Ascending aorta (tissue), 2 donors: ENCODE measurements at regions not wholly inside any gene's neighbourhood (a gene's known extent, or its start where the extent isn't known, plus 50 kb on each side); places are given as distances from the start of the nearest gene placed in this dataset.

Source experiments
- DNase-seq, 2 donors: peaks; one replicate each; pipeline ENCODE4 v3.0.0-alpha.2; 2019; ENCODE audit warnings: low spot score in 2 of 2
- H3K27ac ChIP-seq, 2 donors: fragments of 200-600 bp; sonication (generic); one replicate each; pipeline ENCODE4 v1.5.1; 2016 to 2017; ENCODE audit warnings: mild to moderate bottlenecking in 1 of 2
- H3K27me3 ChIP-seq: fragments of 200-600 bp; sonication (generic); one replicate; pipeline ENCODE4 v1.5.1; 2017
- H3K36me3 ChIP-seq, 2 donors: fragments of 200-600 bp; sonication (generic); one replicate each; pipeline ENCODE4 v1.5.1; 2016
- H3K4me1 ChIP-seq, 2 donors: fragments of 200-600 bp; sonication (generic); one replicate each; pipeline ENCODE4 v1.5.1; 2016 to 2017; ENCODE audit warnings: mild to moderate bottlenecking in 1 of 2
- H3K4me3 ChIP-seq, 2 donors: fragments of 200-600 bp; sonication (generic); one replicate each; pipeline ENCODE4 v1.5.1; 2016 to 2017; ENCODE audit warnings: mild to moderate bottlenecking in 1 of 2
- H3K9me3 ChIP-seq, 2 donors: fragments of 200-600 bp; sonication (generic); one replicate each; pipeline ENCODE4 v1.5.1; 2016
- intact Hi-C: fragments of 100-400 bp; cut with DNase I; formaldehyde crosslinking; loops from one replicate; pipeline ENCODE4 v1.15.1; 2023
- TF ChIP-seq, protein P1 (sequence below), 3 experiments: fragments of 200-600 bp in 2 of 3; fragments of 450-650 bp in 1 of 3; sonication (generic) in 2 of 3; IDR thresholded peaks; one replicate each; pipeline ENCODE4 v1.5.1; 2016 to 2019; ENCODE audit warnings: antibody characterized with exemption in 3 of 3, mild to moderate bottlenecking in 1 of 3, moderate library complexity in 1 of 3

DNA sequence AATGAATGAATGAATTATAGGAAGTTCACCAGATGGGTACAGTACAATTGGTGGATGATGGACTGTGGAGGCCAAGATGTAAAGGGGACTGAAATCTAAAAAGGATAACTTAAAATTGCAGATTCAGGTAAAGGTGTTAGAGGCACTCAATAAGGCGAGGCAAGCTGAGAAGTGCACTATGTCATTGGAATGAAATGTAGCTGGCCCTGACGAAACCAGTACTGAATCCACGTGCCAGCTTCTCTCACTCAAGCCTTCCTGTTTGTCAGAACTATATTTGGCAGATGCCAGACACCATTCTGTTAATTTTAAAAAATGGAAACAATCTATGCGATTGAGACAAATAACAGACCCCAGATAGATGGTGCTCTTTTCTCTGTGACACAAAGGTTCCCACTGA, 1039.1 kb upstream of the TENM3 start:
- no peaks in the 10 kb centered on the region for H3K4me1 ChIP-seq
- no peaks in the 10 kb centered on the region for H3K9me3 ChIP-seq
- H3K4me3 ChIP-seq = no peak overlapping the region
- DNase-seq = no peak
- H3K27ac ChIP-seq = no peak overlapping the region
- no peaks in the 10 kb centered on the region for H3K27me3 ChIP-seq
- intact Hi-C loops = no loop called here
- no peaks in the 10 kb centered on the region for H3K36me3 ChIP-seq
- TF ChIP-seq, protein P1, sequence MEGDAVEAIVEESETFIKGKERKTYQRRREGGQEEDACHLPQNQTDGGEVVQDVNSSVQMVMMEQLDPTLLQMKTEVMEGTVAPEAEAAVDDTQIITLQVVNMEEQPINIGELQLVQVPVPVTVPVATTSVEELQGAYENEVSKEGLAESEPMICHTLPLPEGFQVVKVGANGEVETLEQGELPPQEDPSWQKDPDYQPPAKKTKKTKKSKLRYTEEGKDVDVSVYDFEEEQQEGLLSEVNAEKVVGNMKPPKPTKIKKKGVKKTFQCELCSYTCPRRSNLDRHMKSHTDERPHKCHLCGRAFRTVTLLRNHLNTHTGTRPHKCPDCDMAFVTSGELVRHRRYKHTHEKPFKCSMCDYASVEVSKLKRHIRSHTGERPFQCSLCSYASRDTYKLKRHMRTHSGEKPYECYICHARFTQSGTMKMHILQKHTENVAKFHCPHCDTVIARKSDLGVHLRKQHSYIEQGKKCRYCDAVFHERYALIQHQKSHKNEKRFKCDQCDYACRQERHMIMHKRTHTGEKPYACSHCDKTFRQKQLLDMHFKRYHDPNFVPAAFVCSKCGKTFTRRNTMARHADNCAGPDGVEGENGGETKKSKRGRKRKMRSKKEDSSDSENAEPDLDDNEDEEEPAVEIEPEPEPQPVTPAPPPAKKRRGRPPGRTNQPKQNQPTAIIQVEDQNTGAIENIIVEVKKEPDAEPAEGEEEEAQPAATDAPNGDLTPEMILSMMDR (IDR thresholded peaks at IDR 0.05) = no peak

DNA sequence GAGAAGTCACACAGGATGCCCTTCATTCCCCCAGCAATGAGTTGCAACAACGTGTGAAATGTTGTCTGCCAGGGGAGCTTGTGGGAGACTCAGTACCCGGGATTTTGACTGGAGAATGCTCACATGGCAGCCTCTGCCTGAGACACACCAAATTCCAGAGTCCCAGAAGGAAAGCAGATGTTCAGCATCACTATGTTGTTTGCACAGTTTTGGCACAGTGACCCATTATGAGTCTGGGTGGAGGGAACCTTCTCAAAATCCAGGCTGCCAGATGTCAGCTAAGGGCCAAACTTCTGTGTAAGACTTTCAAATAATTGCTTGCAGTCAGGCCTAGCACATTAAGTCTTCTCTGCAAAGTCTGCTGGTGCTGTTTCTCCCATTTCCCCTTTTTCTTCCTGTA, 1029.7 kb upstream of the TENM3 start:
- Histone ChIP-seq H3K4me1 (no peaks in the 10 kb centered on the region), H3K27me3 (no peaks in the 10 kb centered on the region), H3K36me3 (no peaks in the 10 kb centered on the region), H3K9me3 (no peaks in the 10 kb centered on the region), H3K4me3 (no peak overlapping the region), H3K27ac (no peak overlapping the region)
- TF ChIP-seq, protein P1 (IDR thresholded peaks at IDR 0.05) = no peak
- DNase-seq = no peak
- intact Hi-C loops = no loop called here

DNA sequence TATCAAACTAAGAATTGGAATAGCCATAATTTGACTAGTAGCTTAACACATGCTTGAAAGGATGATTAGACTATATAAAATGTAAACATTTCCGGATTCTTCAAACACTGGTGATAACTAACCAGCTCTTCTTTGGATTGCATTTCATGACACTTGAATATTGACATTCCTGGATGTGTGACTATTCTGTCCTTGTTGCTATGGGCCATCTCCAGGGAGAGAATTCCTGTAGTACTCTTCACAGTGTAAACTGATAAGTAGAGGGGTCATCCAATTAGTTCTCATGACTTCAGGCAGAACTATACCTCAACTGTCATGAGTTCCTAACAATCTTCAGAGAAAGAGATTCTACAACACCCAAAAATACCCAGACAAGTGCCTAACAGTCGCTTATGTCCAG, 1026.7 kb upstream of the TENM3 start:
- Histone ChIP-seq H3K4me3 (no peak overlapping the region), H3K27ac (no peak overlapping the region), H3K36me3 (no peaks in the 10 kb centered on the region), H3K9me3 (no peaks in the 10 kb centered on the region), H3K27me3 (no peaks in the 10 kb centered on the region), H3K4me1 (no peaks in the 10 kb centered on the region)
- intact Hi-C loops = no loop called here
- DNase-seq = no peak
- TF ChIP-seq, protein P1 (IDR thresholded peaks at IDR 0.05) = no peak

DNA sequence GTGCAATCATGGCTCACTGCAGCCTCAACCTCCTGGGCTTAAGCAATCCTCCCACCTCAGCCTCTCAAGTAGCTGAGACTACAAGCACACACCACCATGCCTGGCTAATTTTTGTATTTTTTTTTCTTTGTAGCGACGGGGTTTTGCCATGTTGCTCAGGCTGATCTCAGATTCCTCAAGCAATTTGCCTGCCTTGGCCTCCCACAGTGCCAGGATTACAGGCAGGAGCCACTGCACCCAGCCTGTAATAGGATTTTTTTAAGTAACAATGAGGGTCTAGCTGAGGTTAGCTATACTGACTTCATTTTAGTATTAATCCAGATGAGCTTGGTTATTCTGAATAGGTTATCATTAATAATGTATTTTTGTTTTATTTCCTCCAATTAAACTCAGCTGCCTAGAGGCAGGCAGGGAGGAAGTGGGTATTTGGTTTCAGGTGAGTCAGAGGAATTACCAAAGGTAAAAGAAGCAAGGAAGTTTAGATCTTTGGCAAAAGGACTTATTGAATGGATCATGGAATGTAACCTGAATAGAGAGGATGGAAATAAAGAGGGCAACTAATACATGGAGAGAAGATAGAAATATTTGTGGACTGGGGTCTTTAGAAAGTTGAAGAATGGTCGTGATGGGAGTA, 1023.3 kb upstream of the TENM3 start:
- TF ChIP-seq, protein P1 (IDR thresholded peaks at IDR 0.05) = no peak
- Histone ChIP-seq H3K27ac (no peak overlapping the region), H3K4me1 (no peaks in the 10 kb centered on the region), H3K9me3 (no peaks in the 10 kb centered on the region), H3K36me3 (no peaks in the 10 kb centered on the region), H3K4me3 (no peak overlapping the region), H3K27me3 (no peaks in the 10 kb centered on the region)
- DNase-seq = no peak
- intact Hi-C loops = no loop called here

DNA sequence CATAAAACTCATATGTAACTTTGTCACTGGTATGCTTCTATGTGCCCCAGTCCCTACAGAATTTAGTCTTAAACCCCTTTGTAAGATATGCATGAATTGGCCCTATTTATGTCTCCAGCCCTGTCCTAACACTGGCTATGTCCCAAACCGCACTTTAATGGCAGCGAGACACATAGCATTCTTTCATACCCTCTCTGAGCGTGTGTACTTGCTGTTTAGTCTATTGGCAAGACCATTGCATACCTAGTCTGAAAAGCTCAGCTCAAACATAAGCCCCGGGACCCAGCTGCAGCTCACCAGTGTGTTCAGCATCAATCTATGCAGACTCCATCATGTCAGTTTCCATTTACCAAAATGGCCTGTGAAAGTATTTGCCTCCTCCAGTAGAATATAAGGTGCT, 1018.4 kb upstream of the TENM3 start:
- Histone ChIP-seq H3K36me3 (no peaks in the 10 kb centered on the region), H3K4me3 (no peak overlapping the region), H3K9me3 (no peaks in the 10 kb centered on the region), H3K4me1 (no peaks in the 10 kb centered on the region), H3K27ac (no peak overlapping the region), H3K27me3 (no peaks in the 10 kb centered on the region)
- no peak for DNase-seq
- TF ChIP-seq, protein P1 (IDR thresholded peaks at IDR 0.05) = no peak
- intact Hi-C loops = no loop called here
